Heart left ventricle (tissue), 16 donors: ENCODE measurements at regions not wholly inside any gene's neighbourhood (a gene's known extent, or its start where the extent isn't known, plus 50 kb on each side); places are given as distances from the start of the nearest gene placed in this dataset.
"Not testable (repeated sequence)": the region's sequence is repeated elsewhere in the genome, so short reads cannot be mapped to it uniquely, and the experiment has no call there.

ENCODE experiments used
- ATAC-seq, 4 donors: fragments of 200-7000 bp; cut with Tn5 transposase; one replicate each; pipeline ENCODE4 v1.9.1; 2020 to 2022; ENCODE audit warnings: moderate library complexity in 4 of 4, mild to moderate bottlenecking in 3 of 4, moderate number of reproducible peaks in 1 of 4
- DNase-seq, 5 donors: peaks; one replicate each; pipeline ENCODE4 v3.0.0-alpha.2; 2020
- H3K27ac ChIP-seq, 12 donors: fragments of 200-600 bp; sonication (generic) in 4 of 12; one replicate each; pipeline versions ENCODE4 v1.5.0 to v1.8.0; 2016 to 2022; ENCODE audit warnings: mild to moderate bottlenecking in 2 of 12
- H3K27me3 ChIP-seq, 9 donors: fragments of 200-600 bp; sonication (generic) in 2 of 9; one replicate each; pipeline versions ENCODE4 v1.5.1 to v1.8.0; 2016 to 2022; ENCODE audit warnings: mild to moderate bottlenecking in 3 of 9
- H3K36me3 ChIP-seq, 9 donors: fragments of 200-600 bp; sonication (generic) in 2 of 9; one replicate each; pipeline versions ENCODE4 v1.5.0 to v1.8.0; 2018 to 2022; ENCODE audit warnings: mild to moderate bottlenecking in 2 of 9
- H3K4me1 ChIP-seq, 12 donors: fragments of 200-600 bp; sonication (generic) in 4 of 12; one replicate each; pipeline versions ENCODE4 v1.5.0 to v1.8.0; 2016 to 2022; ENCODE audit warnings: mild to moderate bottlenecking in 3 of 12
- H3K4me3 ChIP-seq, 12 donors: fragments of 200-600 bp; sonication (generic) in 4 of 12; one replicate each; pipeline versions ENCODE4 v1.5.0 to v1.8.0; 2017 to 2022; ENCODE audit warnings: mild to moderate bottlenecking in 9 of 12, moderate library complexity in 4 of 12
- H3K9me3 ChIP-seq, 12 donors: fragments of 200-600 bp; sonication (generic) in 4 of 12; one replicate each; pipeline versions ENCODE4 v1.5.0 to v1.8.0; 2016 to 2022; ENCODE audit warnings: mild to moderate bottlenecking in 1 of 12
- CTCF ChIP-seq, 12 donors: fragments of 200-600 bp; sonication (generic) in 4 of 12; IDR thresholded peaks; one replicate each; pipeline versions ENCODE4 v1.5.0 to v1.8.0; 2018 to 2022; ENCODE audit warnings: antibody characterized with exemption in 12 of 12, mild to moderate bottlenecking in 5 of 12
- POLR2A ChIP-seq, 2 donors: fragments of 450-650 bp; IDR thresholded peaks; one replicate each; pipeline ENCODE4 v1.6.1; 2017; ENCODE audit warnings: antibody characterized with exemption in 2 of 2, mild to moderate bottlenecking in 2 of 2, moderate library complexity in 2 of 2
- WGBS, 4 donors: extraction: QIAGEN DNeasy Blood & Tissue Kit in 2 of 4; methylation state at CpG; one replicate each; pipeline versions ENCODE4 v1.1.5 to v1.1.7; 2013 to 2018; 5-methylcytosine and 5-hydroxymethylcytosine counted together
- intact Hi-C, 10 donors: fragments of 100-400 bp; cut with DNase I; formaldehyde crosslinking; loops; one replicate each; pipeline versions ENCODE4 v1.11.1 to v1.14.2; 2022
- donor health status: ischemic (EF 13 %, LVEDD 7.1; RV severe dilation, severe dysfunction).
- donor health status: healthy with polysubstance abuse.
- donor health status: DM: no; HTN: yes; CAD: no.
- donor health status: DM: no; HTN: no; CAD: no.
- donor health status: ischemic (EF 25% LVEDD 6.9; RV normal size, moderate dysfunction).
- donor health status: ischemic (EF 25% LVEDD 5.7; RV mildly dilated, moderate dysfunction).
- donor health status: healthy.
- donor health status: DM: yes; HTN: yes; CAD: no.
- donor health status: ischemic (EF 35%, LVEDD 5.7; RV mildly dilated, moderate dysfunction).
- donor health status: nonischemic (EF 11% LVEDD 7.7; RV severe dilation, severe dysfunction).
- donor health status: DM: yes; HTN: yes; CAD: no.
- donor health status: PGD.
- donor health status: ischemic (EF 29% LVEDD 5.4; RV normal size, mild dysfunction).
- donor health status: nonischemic (EF 23%, LVEDD 6.1; RV moderate dilation, normal function).

DNA sequence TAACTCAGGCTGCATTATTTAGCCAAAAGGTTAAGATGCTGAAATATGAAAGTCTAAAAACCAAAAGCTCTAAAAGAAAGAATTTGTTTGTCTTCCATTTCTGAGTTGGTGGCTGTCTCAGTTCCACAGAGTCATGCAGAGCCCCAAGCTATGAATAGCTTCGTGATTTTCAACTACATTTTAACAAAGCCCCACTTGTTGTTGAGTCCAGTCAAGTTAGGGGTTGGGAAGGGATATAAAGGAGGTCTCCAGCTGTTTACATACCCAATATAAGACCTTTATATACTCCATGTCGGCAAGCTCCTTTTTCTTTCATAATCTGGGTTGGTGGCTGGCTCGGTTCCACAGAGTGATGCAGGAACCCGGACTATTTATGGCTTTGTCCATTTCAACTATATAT is 924.6 kb upstream of the PRKX start:
- ATAC-seq (no peak), DNase-seq (no peak)
- TF ChIP-seq CTCF (IDR thresholded peaks at IDR 0.05) = no peak
- no peak for TF ChIP-seq POLR2A (IDR thresholded peaks at IDR 0.05)
- Histone ChIP-seq H3K4me3 (no peak overlapping the region), H3K9me3 (peaks cover 0 to 12% (median 0%) of the 10 kb centered on the region in 12 donors), H3K36me3 (no peaks in the 10 kb centered on the region), H3K27me3 (no peaks in the 10 kb centered on the region), H3K4me1 (no peaks in the 10 kb centered on the region), H3K27ac (no peak overlapping the region)
- intact Hi-C loops = no loop called here
- WGBS, 4 donors = 75 to 86% (median 82%) methylated on average over 4 of the region's 4 CpGs

- Histone ChIP-seq H3K4me1 (no peaks in the 10 kb centered on the region), H3K36me3 (no peaks in the 10 kb centered on the region), H3K4me3 (no peak overlapping the region), H3K27me3 (no peaks in the 10 kb centered on the region), H3K27ac (no peak overlapping the region), H3K9me3 (peaks cover 0 to 3% (median 0%) of the 10 kb centered on the region in 12 donors)
- intact Hi-C loops = no loop called here
- ATAC-seq (no peak), DNase-seq (no peak)
- TF ChIP-seq POLR2A (IDR thresholded peaks at IDR 0.05) = no peak
- TF ChIP-seq CTCF (IDR thresholded peaks at IDR 0.05) = no peak
- WGBS, 4 donors = 45 to 59% (median 50%) methylated on average over 1 of the region's 1 CpG
These were observed 914.0 kb upstream of the PRKX start for GRCh38 chrX:4627414-4627813.

DNA sequence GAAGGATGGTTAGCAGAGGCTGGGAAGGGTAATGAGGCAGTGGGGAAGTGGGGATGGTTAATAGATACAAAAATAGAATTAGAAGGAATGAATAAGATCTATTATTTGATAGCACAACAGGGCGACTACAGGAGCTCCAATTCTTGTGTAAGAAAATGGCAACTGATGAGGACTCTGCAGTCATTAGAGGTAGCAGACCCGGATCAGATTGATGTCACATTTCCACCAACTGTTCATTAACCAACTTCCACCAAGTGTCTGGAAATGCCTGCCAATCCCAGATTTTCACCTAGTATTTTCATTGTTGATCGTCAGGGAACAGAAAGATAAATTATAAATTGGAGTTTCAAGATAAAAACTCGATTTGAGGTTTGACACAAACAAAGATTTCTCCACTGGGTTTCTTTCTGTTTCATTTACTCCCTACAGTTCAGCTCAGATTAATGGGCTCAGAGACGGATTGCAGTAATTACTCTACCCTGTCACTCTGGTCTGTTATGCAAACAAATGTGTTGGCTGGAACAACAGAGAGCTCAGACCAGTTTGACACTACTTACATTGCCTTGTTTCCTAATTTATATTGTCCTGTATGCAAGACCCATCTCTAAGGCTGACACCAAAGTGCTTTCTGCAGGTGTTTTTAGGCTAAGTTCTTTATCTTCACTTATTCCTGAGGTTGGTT is 909.2 kb upstream of the PRKX start:
- Histone ChIP-seq H3K4me1 (no peaks in the 10 kb centered on the region), H3K27me3 (no peaks in the 10 kb centered on the region), H3K9me3 (peaks cover 0 to 10% (median 0%) of the 10 kb centered on the region in 12 donors), H3K27ac (no peak overlapping the region), H3K36me3 (no peaks in the 10 kb centered on the region), H3K4me3 (no peak overlapping the region)
- WGBS, 4 donors = 26 to 55% (median 46%) methylated on average over 5 of the region's 5 CpGs
- ATAC-seq (no peak), DNase-seq (no peak)
- no peak for TF ChIP-seq CTCF (IDR thresholded peaks at IDR 0.05)
- no peak for TF ChIP-seq POLR2A (IDR thresholded peaks at IDR 0.05)
- intact Hi-C loops = no loop called here

- H3K36me3 ChIP-seq, H3K4me1 ChIP-seq, ATAC-seq, H3K4me3 ChIP-seq, DNase-seq, intact Hi-C loops, H3K27ac ChIP-seq, H3K27me3 ChIP-seq: not testable (repeated sequence)
- H3K9me3 ChIP-seq = peaks cover 0 to 16% (median 1%) of the 10 kb centered on the region in 12 donors
- 66 to 79% (median 75%) methylated on average over 2 of the region's 2 CpGs for WGBS, 4 donors
These were observed 900.2 kb upstream of the PRKX start for GRCh38 chrX:4613651-4614050.

DNA sequence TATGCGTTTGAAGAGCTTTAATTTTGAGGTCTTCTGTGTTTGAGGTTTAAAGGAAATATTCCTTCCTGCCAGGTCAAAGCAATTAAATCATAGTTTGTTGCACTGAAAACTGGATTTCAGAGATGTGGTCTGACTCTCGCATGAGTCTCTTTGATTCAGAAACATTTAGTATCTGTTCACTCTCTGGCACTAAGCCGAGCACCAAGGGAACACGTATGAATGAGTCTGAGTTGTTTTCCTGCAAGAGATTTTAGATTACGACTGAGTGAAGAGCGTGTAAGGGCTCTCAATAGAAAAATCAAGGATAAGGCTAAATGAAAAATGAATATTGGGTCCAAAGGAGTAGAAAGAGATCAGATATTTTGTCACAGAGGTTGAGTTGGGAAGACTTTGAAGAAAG is 875.4 kb upstream of the PRKX start:
- ATAC-seq (no peak), DNase-seq (no peak)
- WGBS, 4 donors = 76 to 80% (median 77%) methylated on average over 6 of the region's 6 CpGs
- intact Hi-C loops = no loop called here
- Histone ChIP-seq H3K27me3 (no peaks in the 10 kb centered on the region), H3K27ac (no peak overlapping the region), H3K4me3 (no peak overlapping the region), H3K4me1 (no peaks in the 10 kb centered on the region), H3K9me3 (no peaks in the 10 kb centered on the region), H3K36me3 (no peaks in the 10 kb centered on the region)
- TF ChIP-seq CTCF (IDR thresholded peaks at IDR 0.05) = no peak
- TF ChIP-seq POLR2A (IDR thresholded peaks at IDR 0.05) = no peak
